ENCODE measurements at regions not wholly inside any gene's neighbourhood (a gene's known extent, or its start where the extent isn't known, plus 50 kb on each side); places are given as distances from the start of the nearest gene placed in this dataset.
"Not testable (repeated sequence)": the region's sequence is repeated elsewhere in the genome, so short reads cannot be mapped to it uniquely, and the experiment has no call there.

DNA sequence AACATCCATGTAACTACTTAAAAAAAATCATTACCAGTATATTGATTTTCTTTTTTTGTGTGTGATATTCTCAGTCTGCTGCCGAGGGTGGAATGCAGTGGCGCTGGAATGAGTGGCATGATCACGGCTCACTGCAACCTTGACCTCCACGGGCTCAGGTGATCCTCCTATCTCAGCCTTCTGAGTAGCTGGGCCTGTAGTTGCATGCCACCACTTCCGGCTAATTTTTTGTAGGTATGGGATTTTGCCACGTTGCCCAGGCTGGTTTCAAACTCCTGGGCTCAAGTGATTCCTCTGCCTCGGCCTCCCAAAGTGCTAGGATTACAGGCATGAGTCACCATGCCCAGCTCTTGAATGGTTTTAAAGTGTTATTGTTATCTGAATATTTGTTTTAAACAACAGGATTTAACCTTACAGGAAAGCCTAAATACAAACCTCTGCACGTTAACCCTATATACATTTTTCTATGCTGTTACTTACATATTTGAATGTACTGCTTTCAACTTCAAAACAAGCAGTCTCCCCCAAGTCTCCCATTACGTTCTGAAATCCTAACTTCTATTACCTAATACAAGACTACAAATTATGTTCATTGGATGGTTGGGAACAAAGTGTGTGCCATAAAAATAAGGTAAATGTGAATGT is 61.7 kb downstream of the KPNA2 start:
- H3K9ac ChIP-seq (ENCODE audit: low read length) = no peak overlapping the region
- H3K4me1 ChIP-seq (ENCODE audit: low read length) = no peaks in the 10 kb centered on the region
- H3K4me2 ChIP-seq (ENCODE audit: low read depth, low read length) = no peak overlapping the region
- H3K36me3 ChIP-seq (replicated peaks; ENCODE audit: insufficient read depth, low read length) = no peaks in the 10 kb centered on the region
- H3K9me2 ChIP-seq (replicated peaks; ENCODE audit: insufficient read depth, low read length) = no peaks in the 10 kb centered on the region
- no peaks in the 10 kb centered on the region for H3F3A ChIP-seq (ENCODE audit: insufficient read depth, low read length)
- no peak overlapping the region for H2AFZ ChIP-seq (ENCODE audit: low read length)
- TF ChIP-seq EZH2 (optimal IDR thresholded peaks at IDR 0.05; ENCODE audit: low read depth, low read length) (no peak), EZH2phosphoT487 (IDR thresholded peaks at IDR 0.05; ENCODE audit: low read length) (no peak)
- no peak for DNase-seq
- no peak overlapping the region for H3K27ac ChIP-seq (ENCODE audit: low read length)
- H3K4me3 ChIP-seq (ENCODE audit: low read length) = no peak overlapping the region
- no peaks in the 10 kb centered on the region for H3K9me3 ChIP-seq (replicated peaks; ENCODE audit: insufficient read depth, low read length)
- no peaks in the 10 kb centered on the region for H3K79me2 ChIP-seq (ENCODE audit: low read length)
- no peaks in the 10 kb centered on the region for H3K27me3 ChIP-seq (replicated peaks; ENCODE audit: insufficient read depth, low read length)
- H4K20me1 ChIP-seq (ENCODE audit: insufficient read depth, low read length) = no peaks in the 10 kb centered on the region

- H3K9ac ChIP-seq (ENCODE audit: low read length); H3K79me2 ChIP-seq (ENCODE audit: low read length); H3K27me3 ChIP-seq (replicated peaks; ENCODE audit: insufficient read depth, low read length); DNase-seq; H3F3A ChIP-seq (ENCODE audit: insufficient read depth, low read length); H3K9me2 ChIP-seq (replicated peaks; ENCODE audit: insufficient read depth, low read length); H3K4me1 ChIP-seq (ENCODE audit: low read length); H4K20me1 ChIP-seq (ENCODE audit: insufficient read depth, low read length); H3K4me3 ChIP-seq (ENCODE audit: low read length); H3K27ac ChIP-seq (ENCODE audit: low read length); H3K9me3 ChIP-seq (replicated peaks; ENCODE audit: insufficient read depth, low read length); H3K4me2 ChIP-seq (ENCODE audit: low read depth, low read length); H2AFZ ChIP-seq (ENCODE audit: low read length); H3K36me3 ChIP-seq (replicated peaks; ENCODE audit: insufficient read depth, low read length): not testable (repeated sequence)
Observed at GRCh38 chr17:68099341-68099753, 63.8 kb downstream of the KPNA2 start.

- no peak for DNase-seq
- no peak overlapping the region for H2AFZ ChIP-seq (ENCODE audit: low read length)
Observed at GRCh38 chr17:68100000-68100641, 64.6 kb downstream of the KPNA2 start.

More at GRCh38 chr17:68100000-68100641, 64.6 kb downstream of the KPNA2 start:
- no peaks in the 10 kb centered on the region for H3K9me3 ChIP-seq (replicated peaks; ENCODE audit: insufficient read depth, low read length)
- no peak for TF ChIP-seq EZH2phosphoT487 (IDR thresholded peaks at IDR 0.05; ENCODE audit: low read length)
- no peak for TF ChIP-seq CTCF (IDR thresholded peaks at IDR 0.05; ENCODE audit: low read length)
- TF ChIP-seq EZH2 (optimal IDR thresholded peaks at IDR 0.05; ENCODE audit: low read depth, low read length) = no peak
- H4K20me1 ChIP-seq (ENCODE audit: insufficient read depth, low read length) = no peaks in the 10 kb centered on the region
- H3K27ac ChIP-seq (ENCODE audit: low read length) = no peak overlapping the region
- H3K4me1 ChIP-seq (ENCODE audit: low read length) = no peaks in the 10 kb centered on the region
- H3K27me3 ChIP-seq (replicated peaks; ENCODE audit: insufficient read depth, low read length) = no peaks in the 10 kb centered on the region
- no peaks in the 10 kb centered on the region for H3F3A ChIP-seq (ENCODE audit: insufficient read depth, low read length)
- no peaks in the 10 kb centered on the region for H3K9me2 ChIP-seq (replicated peaks; ENCODE audit: insufficient read depth, low read length)
- H3K36me3 ChIP-seq (replicated peaks; ENCODE audit: insufficient read depth, low read length) = no peaks in the 10 kb centered on the region
- no peak overlapping the region for H3K4me3 ChIP-seq (ENCODE audit: low read length)
- H3K4me2 ChIP-seq (ENCODE audit: low read depth, low read length) = no peak overlapping the region
- no peak overlapping the region for H3K9ac ChIP-seq (ENCODE audit: low read length)
- H3K79me2 ChIP-seq (ENCODE audit: low read length) = no peaks in the 10 kb centered on the region

All from MM.1S (cell line).